Upper lobe of left lung (tissue), 6 donors: ENCODE measurements at regions not wholly inside any gene's neighbourhood (a gene's known extent, or its start where the extent isn't known, plus 50 kb on each side); places are given as distances from the start of the nearest gene placed in this dataset.

ENCODE experiments used
- ATAC-seq, 2 donors: fragments of 200-7000 bp; cut with Tn5 transposase; one replicate each; pipeline ENCODE4 v1.9.1; 2022; ENCODE audit warnings: mild to moderate bottlenecking in 2 of 2, moderate library complexity in 2 of 2; ENCODE audit not compliant: low FRiP score in 2 of 2
- DNase-seq, 2 donors: peaks; one replicate each; pipeline ENCODE4 v3.0.0-alpha.2; 2019 to 2020
- H3K27ac ChIP-seq, 4 donors: fragments of 200-600 bp; sonication (generic); one replicate each; pipeline ENCODE4 v1.5.1; 2016 to 2019
- H3K27me3 ChIP-seq, 4 donors: fragments of 200-600 bp; sonication (generic); one replicate each; pipeline ENCODE4 v1.5.1; 2017 to 2019
- H3K36me3 ChIP-seq, 4 donors: fragments of 200-600 bp; sonication (generic); one replicate each; pipeline ENCODE4 v1.5.1; 2016 to 2019
- H3K4me1 ChIP-seq, 4 donors: fragments of 200-600 bp; sonication (generic); one replicate each; pipeline ENCODE4 v1.5.1; 2018 to 2019
- H3K4me3 ChIP-seq, 4 donors: fragments of 200-600 bp; sonication (generic); one replicate each; pipeline ENCODE4 v1.5.1; 2017 to 2019; ENCODE audit warnings: mild to moderate bottlenecking in 2 of 4, moderate library complexity in 1 of 4
- H3K9me3 ChIP-seq, 4 donors: fragments of 200-600 bp; sonication (generic); one replicate each; pipeline ENCODE4 v1.5.1; 2018 to 2019
- EP300 ChIP-seq, 4 donors: sonication (generic); formaldehyde crosslinking; IDR thresholded peaks; one replicate each; pipeline ENCODE4 v1.5.1; 2017; ENCODE audit warnings: antibody characterized with exemption in 4 of 4, control low read depth in 2 of 4
- POLR2A ChIP-seq, 4 donors: fragments of 450-650 bp; IDR thresholded peaks; one replicate each; pipeline ENCODE4 v1.5.1; 2016 to 2017; ENCODE audit warnings: antibody characterized with exemption in 4 of 4, mild to moderate bottlenecking in 2 of 4
- POLR2AphosphoS5 ChIP-seq, 2 donors: sonication (generic); formaldehyde crosslinking; IDR thresholded peaks; one replicate each; pipeline ENCODE4 v1.5.1; 2017; ENCODE audit warnings: antibody characterized with exemption in 2 of 2
- WGBS, 2 donors: methylation state at CpG; one replicate each; pipeline ENCODE4 v1.1.5; 2017 to 2018; 5-methylcytosine and 5-hydroxymethylcytosine counted together
- TF ChIP-seq, protein P1 (sequence below), 6 experiments: fragments of 450-650 bp in 4 of 6; fragments of 200-600 bp in 2 of 6; sonication (generic) in 2 of 6; IDR thresholded peaks; one replicate each; pipeline ENCODE4 v1.5.1; 2016 to 2019; ENCODE audit warnings: antibody characterized with exemption in 6 of 6
- donor health status: DM: no; HTN: no; CAD: no; lungs with moderate emphysema.
- donor health status: DM: no; HTN: yes; CAD: no; lungs with severe emphysema.

DNA sequence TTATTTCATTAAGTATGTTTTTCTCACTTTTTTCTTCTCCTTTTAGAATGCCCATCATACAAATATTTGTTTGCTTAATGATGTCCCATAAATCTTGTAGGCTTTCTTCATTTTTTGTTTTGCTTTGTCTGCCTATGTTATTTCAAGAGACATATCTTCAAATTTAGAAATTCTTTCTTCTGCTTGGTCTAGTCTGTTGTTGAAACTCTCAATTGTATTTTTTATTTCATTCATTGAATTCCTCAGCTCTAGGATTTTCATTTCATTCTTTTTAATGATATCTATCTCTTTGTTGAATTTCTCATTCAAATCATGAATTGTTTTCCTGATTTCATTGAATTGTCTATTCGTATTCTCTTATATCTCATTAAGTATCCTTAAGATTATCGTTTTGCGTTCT is 125.1 kb upstream of the VIPR2 start:
- DNase-seq (no peak), ATAC-seq (no peak)
- 95 to 97% methylated on average over 3 of the region's 3 CpGs for WGBS, 2 donors
- Histone ChIP-seq H3K4me3 (no peak overlapping the region), H3K27ac (no peak overlapping the region), H3K36me3 (no peaks in the 10 kb centered on the region), H3K9me3 (peaks cover 5 to 13% (median 10%) of the 10 kb centered on the region in 4 donors), H3K4me1 (no peaks in the 10 kb centered on the region), H3K27me3 (no peaks in the 10 kb centered on the region)
- TF ChIP-seq, protein P1, sequence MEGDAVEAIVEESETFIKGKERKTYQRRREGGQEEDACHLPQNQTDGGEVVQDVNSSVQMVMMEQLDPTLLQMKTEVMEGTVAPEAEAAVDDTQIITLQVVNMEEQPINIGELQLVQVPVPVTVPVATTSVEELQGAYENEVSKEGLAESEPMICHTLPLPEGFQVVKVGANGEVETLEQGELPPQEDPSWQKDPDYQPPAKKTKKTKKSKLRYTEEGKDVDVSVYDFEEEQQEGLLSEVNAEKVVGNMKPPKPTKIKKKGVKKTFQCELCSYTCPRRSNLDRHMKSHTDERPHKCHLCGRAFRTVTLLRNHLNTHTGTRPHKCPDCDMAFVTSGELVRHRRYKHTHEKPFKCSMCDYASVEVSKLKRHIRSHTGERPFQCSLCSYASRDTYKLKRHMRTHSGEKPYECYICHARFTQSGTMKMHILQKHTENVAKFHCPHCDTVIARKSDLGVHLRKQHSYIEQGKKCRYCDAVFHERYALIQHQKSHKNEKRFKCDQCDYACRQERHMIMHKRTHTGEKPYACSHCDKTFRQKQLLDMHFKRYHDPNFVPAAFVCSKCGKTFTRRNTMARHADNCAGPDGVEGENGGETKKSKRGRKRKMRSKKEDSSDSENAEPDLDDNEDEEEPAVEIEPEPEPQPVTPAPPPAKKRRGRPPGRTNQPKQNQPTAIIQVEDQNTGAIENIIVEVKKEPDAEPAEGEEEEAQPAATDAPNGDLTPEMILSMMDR (IDR thresholded peaks at IDR 0.05): no peak

DNA sequence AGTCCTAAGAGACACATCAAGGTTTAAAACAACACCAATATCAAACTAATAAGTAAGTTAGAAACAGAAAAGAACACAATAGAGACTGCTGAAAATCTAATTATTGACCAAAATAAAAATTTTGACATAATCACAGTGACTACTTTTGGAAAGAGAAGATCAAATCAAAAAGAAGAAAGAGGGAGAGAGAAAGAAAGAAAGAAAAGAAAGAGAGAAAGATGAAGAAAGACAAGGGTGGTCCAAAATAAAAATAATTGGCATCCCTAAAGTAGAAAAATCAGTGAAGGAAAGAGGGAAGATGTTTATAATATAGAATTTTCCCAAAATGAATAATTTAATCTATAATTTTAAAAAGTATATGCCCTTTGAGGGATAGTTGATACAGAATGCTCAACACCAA is 118.8 kb upstream of the VIPR2 start:
- Histone ChIP-seq H3K4me1 (no peaks in the 10 kb centered on the region), H3K4me3 (no peak overlapping the region), H3K9me3 (peaks cover 0 to 8% (median 4%) of the 10 kb centered on the region in 4 donors), H3K27ac (no peak overlapping the region), H3K27me3 (no peaks in the 10 kb centered on the region), H3K36me3 (no peaks in the 10 kb centered on the region)
- no peak for ATAC-seq
- TF ChIP-seq, protein P1 (IDR thresholded peaks at IDR 0.05): no peak
- no peak for TF ChIP-seq EP300 (IDR thresholded peaks at IDR 0.05)
- no peak for TF ChIP-seq POLR2A (IDR thresholded peaks at IDR 0.05)
- no peak for TF ChIP-seq POLR2AphosphoS5 (IDR thresholded peaks at IDR 0.05)
- no peak for DNase-seq

DNA sequence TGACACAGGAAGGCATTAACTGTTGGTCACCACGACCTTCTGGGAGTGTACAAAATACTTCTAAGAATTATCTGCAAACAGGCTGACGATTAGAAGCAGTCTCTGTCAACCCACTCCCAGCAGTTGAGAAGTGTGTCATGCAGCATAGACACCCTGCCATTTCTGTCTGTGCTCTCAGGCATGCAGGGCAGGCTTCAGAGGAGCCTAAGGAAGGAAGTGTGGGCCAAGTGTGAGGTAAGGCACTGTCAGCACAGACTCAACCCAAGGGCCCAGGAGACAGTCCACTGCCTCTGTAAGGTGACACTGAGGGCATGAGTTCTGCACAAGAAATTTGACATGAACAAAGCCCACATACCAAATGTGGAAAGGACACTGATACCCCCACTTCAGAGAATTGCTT is 109.0 kb upstream of the VIPR2 start:
- Histone ChIP-seq H3K4me3 (no peak overlapping the region), H3K4me1 (no peaks in the 10 kb centered on the region), H3K36me3 (no peaks in the 10 kb centered on the region), H3K9me3 (no peaks in the 10 kb centered on the region), H3K27ac (no peak overlapping the region), H3K27me3 (no peaks in the 10 kb centered on the region)
- TF ChIP-seq POLR2A (IDR thresholded peaks at IDR 0.05): no peak
- no peak for TF ChIP-seq EP300 (IDR thresholded peaks at IDR 0.05)
- TF ChIP-seq, protein P1 (IDR thresholded peaks at IDR 0.05): no peak
- 13 to 31% methylated on average over 2 of the region's 2 CpGs for WGBS, 2 donors
- ATAC-seq: no peak
- DNase-seq: no peak

DNA sequence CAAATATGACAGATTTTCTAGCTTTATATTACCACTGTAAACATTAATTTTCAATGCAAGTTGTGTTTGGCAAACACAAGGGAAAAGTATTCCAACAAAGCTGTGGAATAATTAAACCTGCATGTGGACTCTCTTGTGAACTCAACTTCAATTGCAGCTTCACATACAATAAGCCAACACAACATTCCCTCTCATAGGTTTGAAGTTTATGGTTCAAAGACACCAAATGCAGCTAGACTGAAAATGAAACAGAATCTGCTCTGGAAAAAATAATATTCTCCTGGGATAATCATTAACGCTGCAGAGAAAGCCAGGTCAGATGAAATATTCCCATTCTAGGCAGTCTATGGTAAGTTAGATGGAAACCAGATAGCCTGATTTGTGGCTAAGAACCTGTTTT is 105.8 kb upstream of the VIPR2 start:
- DNase-seq: no peak
- H3K9me3 ChIP-seq: no peaks in the 10 kb centered on the region
- H3K4me1 ChIP-seq: no peaks in the 10 kb centered on the region
- H3K27ac ChIP-seq: no peak overlapping the region
- ATAC-seq: no peak
- no peak overlapping the region for H3K4me3 ChIP-seq
- WGBS, 2 donors: 77 to 84% methylated on average over 1 of the region's 1 CpG
- H3K27me3 ChIP-seq: no peaks in the 10 kb centered on the region
- no peaks in the 10 kb centered on the region for H3K36me3 ChIP-seq
- TF ChIP-seq POLR2AphosphoS5 (IDR thresholded peaks at IDR 0.05): no peak

DNA sequence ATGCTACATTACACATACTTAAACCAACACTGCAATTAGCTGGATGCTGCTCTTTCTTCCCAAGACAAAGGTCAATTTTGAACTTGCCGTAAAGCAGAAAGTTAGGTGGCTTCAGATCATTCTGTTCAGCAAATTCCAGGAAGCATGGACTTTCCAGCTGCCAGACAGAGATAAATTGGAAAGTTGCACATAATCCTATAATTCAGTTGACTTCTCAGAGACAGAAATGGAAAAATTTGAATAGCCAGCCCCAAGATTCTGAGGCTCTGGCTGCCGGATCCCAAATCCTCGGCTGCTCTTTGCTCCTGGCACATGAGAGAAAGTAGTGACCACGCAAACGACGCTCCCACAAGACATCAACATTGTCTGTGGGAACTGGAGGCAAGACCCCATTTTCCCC is 105.0 kb upstream of the VIPR2 start:
- no peaks in the 10 kb centered on the region for H3K4me1 ChIP-seq
- H3K4me3 ChIP-seq: no peak overlapping the region
- H3K36me3 ChIP-seq: no peaks in the 10 kb centered on the region
- no peaks in the 10 kb centered on the region for H3K9me3 ChIP-seq
- H3K27me3 ChIP-seq: no peaks in the 10 kb centered on the region
- ATAC-seq: no peak
- TF ChIP-seq POLR2A (IDR thresholded peaks at IDR 0.05): no peak
- TF ChIP-seq, protein P1 (IDR thresholded peaks at IDR 0.05): no peak
- no peak for TF ChIP-seq EP300 (IDR thresholded peaks at IDR 0.05)
- no peak for TF ChIP-seq POLR2AphosphoS5 (IDR thresholded peaks at IDR 0.05)
- 77 to 86% methylated on average over 6 of the region's 6 CpGs for WGBS, 2 donors
- no peak for DNase-seq
- H3K27ac ChIP-seq: no peak overlapping the region
